ENCODE measurements at regions not wholly inside any gene's neighbourhood (a gene's known extent, or its start where the extent isn't known, plus 50 kb on each side); places are given as distances from the start of the nearest gene placed in this dataset.
A peak's percentile ranks its signal among the peaks of the same experiment; 100 is the strongest.
"Not testable (repeated sequence)": the region's sequence is repeated elsewhere in the genome, so short reads cannot be mapped to it uniquely, and the experiment has no call there.

GRCh38 chr2:182550234-182550633, 123.4 kb upstream of the PDE1A start:
- no peak for DNase-seq

GRCh38 chr2:182552232-182552631, 125.4 kb upstream of the PDE1A start:
- DNase-seq: not testable (repeated sequence)

GRCh38 chr2:182552785-182553184, 125.9 kb upstream of the PDE1A start:
- not testable (repeated sequence) for DNase-seq

- no peak for DNase-seq
Observed at GRCh38 chr2:182553483-182553882, 126.6 kb upstream of the PDE1A start.

GRCh38 chr2:182554950-182555349, 128.1 kb upstream of the PDE1A start:
- DNase-seq: no peak

- no peak for DNase-seq
Observed at GRCh38 chr2:182558564-182558963, 131.7 kb upstream of the PDE1A start.

GRCh38 chr2:182559623-182560022, 132.8 kb upstream of the PDE1A start:
- DNase-seq: no peak

- no peak for DNase-seq
Observed at GRCh38 chr2:182565911-182566567, 139.2 kb upstream of the PDE1A start.

GRCh38 chr2:182573553-182573952, 142.5 kb upstream of the DNAJC10 start:
- DNase-seq: no peak

GRCh38 chr2:182577816-182578215, 138.2 kb upstream of the DNAJC10 start:
- no peak for DNase-seq

GRCh38 chr2:182581196-182581935, 134.7 kb upstream of the DNAJC10 start:
- DNase-seq: peak; percentile 13

GRCh38 chr2:182584462-182584861, 131.6 kb upstream of the DNAJC10 start:
- no peak for DNase-seq

- DNase-seq: no peak
Observed at GRCh38 chr2:182585001-182585400, 131.1 kb upstream of the DNAJC10 start.

- no peak for DNase-seq
Observed at GRCh38 chr2:182585430-182585829, 130.6 kb upstream of the DNAJC10 start.

GRCh38 chr2:182586426-182586825, 129.6 kb upstream of the DNAJC10 start:
- no peak for DNase-seq

GRCh38 chr2:182587831-182588230, 128.2 kb upstream of the DNAJC10 start:
- no peak for DNase-seq

- no peak for DNase-seq
Observed at GRCh38 chr2:182589121-182589520, 126.9 kb upstream of the DNAJC10 start.

- no peak for DNase-seq
Observed at GRCh38 chr2:182591774-182592173, 124.3 kb upstream of the DNAJC10 start.

GRCh38 chr2:182592691-182593393, 123.2 kb upstream of the DNAJC10 start:
- no peak for DNase-seq

GRCh38 chr2:182593394-182593975, 122.6 kb upstream of the DNAJC10 start:
- no peak for DNase-seq

GRCh38 chr2:182594286-182594685, 121.8 kb upstream of the DNAJC10 start:
- DNase-seq: no peak

- DNase-seq: no peak
Observed at GRCh38 chr2:182595650-182596049, 120.4 kb upstream of the DNAJC10 start.

- DNase-seq: no peak
Observed at GRCh38 chr2:182597570-182598295, 118.3 kb upstream of the DNAJC10 start.
